Left hindlimb (tissue), 1 donor: ENCODE measurements at regions not wholly inside any gene's neighbourhood (a gene's known extent, or its start where the extent isn't known, plus 50 kb on each side); places are given as distances from the start of the nearest gene placed in this dataset.
A peak's percentile ranks its signal among the peaks of the same experiment; 100 is the strongest.

ENCODE experiments used
- DNase-seq: peaks from one replicate; pipeline ENCODE4 v3.0.0-alpha.2; 2018

DNA sequence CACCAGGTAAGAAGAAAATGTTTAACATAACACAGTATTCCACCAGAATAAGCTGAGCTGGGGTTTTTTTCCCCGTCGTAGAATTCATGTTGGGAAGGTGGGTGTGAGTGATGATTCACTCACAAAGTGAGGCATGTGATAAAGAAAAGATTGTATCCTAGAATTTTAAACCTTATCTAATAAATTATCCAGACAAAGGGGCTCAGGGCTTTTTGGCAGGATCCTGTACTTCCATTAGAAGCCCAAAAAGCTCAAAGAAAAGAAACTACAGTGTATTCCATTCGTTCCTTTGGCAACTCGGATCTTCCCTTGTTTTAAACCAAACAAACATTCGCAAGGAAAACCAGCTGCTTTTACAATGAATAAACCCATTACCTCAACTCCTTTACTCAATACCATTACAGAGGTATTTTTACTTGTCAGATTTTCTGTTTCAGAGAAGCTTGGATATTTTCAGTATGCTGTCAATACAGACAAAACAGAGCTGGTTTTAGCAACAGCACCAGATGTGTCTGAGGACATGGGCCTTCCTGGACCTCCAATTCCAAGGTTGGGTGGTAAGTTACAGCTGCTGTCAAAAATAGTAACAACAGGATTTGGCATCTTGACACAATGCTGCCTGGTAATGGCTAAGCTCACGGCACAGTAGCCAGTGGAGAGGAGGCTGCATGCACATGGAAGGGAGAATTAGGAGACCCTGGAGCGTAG lies 159.9 kb upstream of the RUNX1 start:
- no peak for DNase-seq

DNA sequence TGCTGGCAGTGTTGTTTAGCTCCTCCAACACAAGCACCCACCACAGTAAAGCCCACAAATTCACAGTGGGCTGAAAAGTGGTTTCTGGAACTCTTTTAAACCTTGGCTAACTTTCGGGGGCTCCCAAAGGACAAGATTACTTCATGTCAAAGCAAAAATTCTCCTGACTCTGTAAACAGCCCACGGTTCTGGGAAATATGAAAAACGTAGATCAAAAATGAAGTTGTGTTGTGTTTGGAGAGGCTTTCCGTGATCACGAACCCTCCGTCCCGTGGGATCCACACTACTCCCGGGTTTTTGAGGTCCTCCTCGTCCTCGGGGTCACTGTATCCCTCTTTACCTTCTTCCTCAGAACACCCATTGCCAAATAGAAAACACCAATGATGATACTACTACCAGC lies 159.0 kb upstream of the RUNX1 start:
- no peak for DNase-seq

DNA sequence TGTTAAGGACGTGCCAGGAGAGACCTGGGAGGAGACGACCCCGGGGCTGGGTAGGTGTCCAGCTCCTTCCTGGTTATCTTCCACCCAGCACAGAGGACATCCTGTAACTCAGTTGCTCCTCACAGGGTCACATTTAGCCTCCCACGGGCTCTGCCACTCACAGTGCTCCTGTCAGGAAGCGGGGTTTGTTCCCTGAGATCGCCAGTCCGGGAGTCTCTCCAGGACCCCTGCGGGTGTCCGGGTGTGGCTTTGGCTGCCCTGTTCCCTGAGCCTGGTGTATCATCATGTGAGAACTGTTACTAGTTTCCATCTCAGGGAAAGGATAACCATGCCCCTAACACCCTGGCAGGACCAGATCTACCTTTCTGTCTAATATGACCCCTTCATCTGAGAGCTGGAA lies 158.2 kb upstream of the RUNX1 start:
- no peak for DNase-seq

DNA sequence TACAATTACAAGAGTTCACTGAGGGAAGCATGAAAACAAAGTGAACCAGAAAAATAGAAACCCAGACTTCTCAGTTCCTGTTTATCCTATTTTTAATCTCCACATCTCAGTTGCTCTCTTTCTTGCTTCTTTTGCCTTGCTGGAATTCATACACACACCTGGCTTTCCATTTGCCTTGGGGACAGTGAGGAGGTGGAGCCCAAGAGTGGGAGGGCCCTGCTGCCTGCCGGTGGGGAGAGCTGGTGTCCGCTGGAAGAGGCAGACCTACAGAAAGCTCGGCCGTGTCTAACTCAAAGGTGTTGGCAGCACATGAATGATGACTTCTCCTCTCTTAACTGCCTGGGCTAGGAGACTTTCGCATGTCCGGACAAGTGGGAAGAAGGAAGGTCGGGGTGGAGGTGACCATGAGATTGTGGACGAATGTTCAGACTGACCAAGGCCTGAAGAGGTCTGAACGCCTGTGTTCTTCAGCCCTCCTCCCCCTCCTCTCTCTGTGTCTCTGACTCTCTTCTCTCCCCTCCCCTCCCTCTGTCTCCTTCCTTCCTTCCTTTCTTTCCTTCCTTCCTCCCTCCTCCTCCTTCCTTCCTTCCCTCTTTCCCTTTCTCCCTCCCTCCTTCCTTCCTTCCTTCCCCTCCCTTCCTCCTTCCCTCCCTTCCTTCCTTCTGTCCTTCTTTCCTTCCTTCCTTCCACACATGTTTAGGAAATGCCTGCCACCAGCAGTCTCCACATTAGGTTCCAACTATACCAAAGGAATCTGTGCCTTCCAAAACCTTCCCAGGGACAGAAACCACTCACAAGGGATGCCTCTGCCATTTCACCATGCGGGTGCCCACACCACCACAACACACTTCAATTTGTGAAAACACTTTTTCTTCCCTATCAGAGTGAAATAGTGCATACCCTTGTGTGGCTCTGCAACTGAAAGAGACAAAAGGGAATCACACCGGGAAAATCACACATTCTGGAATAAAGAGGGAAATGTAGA lies 157.3 kb upstream of the RUNX1 start:
- DNase-seq: peak; percentile 59

DNA sequence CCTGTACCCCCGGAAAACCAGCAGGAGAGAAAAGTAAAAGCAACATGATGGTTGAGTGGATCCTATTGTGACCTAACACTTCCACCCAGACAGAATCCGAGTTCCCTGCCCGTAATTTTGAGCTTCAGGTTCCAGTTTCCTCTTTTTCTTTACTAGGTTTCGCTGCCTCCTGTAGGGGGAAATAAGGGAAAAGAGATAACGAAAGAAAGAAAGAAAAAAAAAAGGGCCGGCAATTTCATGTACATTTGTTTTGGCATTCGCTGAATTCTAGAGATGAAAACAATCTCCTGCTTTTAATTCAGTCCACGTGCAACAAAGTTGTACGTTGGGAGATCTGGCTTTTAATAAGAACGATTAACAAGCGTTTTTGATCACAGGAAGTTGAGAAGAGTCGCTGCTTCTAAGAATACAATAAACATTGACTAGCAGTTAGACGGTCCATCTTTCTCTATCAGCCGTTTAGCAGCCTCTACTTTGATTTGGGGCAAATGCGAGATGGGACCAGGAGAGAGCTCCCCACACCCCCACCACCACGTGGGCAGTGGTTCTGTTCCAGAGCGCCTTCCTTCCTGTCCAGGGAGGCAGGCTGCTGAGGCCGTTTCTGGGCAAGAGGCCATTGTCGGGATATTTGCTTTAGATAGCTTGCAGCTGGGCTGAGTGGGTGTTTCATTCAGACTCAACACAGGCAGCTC lies 155.9 kb upstream of the RUNX1 start:
- peak; percentile 89 for DNase-seq

DNA sequence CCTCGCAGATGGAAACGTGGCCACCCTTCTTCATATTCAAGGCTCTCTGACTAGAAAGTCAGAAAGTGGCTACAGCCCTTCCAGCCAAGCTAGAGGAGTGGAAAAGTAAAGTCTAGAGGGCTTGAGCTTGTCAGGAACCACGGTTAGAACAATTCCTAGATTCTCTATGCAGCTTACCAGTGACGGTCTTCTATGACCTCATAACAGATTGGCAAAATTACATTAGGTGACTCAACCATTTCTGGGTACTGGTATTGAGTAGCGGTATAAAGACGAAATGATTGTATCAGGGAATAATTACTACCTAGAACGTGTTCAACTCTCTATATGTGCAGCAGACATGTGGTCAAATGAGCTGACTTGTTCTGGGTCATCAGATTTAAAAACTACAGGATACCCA lies 155.0 kb upstream of the RUNX1 start:
- no peak for DNase-seq

DNA sequence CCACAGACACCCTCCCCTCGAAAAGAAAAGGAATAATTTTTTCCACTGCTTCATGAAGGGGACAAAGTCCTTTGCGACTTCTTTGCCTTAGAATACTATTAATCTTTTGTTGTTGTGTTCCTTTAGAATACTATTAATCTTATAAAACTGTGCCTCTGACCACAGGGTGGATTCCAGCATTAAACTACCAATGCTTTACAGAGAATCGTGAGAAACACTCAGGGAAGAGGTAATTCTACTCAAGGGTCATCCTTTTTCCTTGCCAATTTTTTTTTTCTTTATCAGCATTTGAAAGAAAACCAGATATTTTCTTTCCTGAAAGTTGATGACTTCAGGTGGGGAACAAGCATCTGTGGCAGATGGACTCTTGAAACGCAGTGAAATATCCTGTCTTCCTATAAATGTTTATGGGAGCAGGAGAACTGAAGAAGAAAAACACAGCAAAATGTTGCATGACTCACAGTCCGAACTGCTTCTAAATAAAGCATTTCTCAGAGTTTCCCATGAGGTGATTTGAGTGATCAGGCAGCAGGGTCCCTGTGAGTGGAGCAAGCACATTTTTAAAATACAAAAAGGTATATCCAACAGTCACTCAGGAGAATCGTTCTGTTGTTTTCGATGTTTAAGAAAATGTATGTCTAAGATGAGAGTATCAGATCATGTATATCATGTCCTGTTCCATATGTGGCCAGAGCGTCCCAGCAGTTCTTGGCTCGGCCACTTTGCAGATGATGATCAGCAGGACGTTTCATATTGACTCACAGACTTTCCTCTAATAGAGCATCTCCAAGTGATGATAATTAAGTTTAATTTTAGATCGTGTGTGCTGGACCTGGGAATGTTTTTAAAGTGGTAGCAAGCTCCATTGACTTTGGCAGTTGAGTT lies 154.2 kb upstream of the RUNX1 start:
- DNase-seq: no peak

DNA sequence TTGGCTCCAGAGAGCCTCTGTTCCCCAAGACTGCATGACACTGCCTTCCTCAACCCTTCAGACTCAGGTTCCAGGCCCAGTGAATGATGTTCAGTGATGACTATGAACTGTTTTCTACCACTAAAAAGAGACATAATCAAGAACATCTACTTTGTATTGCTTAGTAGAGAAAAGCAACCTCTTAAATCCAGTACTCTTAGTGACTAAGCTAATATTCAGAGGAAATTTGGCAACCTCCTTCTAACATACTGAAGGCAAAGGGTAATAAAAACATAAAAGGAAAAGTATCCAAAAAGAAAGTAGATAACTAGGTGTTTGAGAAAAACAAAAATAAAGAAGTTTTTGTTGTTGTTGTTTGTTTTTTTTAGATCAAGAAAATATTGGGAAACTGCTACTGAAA lies 153.3 kb upstream of the RUNX1 start:
- no peak for DNase-seq

DNA sequence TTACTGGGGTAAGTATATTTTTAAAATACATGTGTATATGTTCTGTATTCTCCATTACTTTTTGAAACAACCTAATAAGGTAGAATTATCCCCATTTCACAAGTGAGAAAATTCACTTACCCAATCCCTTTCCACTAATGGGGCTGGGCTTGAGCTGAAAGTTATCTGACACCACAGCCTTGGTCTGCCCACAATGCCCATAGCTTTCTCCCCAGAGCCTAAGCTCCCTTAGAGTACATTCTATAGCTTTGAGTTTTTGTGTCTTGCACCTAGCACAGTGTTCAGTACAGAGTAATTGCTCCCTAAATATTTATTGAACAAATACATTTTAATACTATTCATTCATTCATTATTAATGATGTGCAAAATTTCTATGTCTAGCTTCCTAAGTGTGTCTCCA lies 152.7 kb upstream of the RUNX1 start:
- DNase-seq: no peak

DNA sequence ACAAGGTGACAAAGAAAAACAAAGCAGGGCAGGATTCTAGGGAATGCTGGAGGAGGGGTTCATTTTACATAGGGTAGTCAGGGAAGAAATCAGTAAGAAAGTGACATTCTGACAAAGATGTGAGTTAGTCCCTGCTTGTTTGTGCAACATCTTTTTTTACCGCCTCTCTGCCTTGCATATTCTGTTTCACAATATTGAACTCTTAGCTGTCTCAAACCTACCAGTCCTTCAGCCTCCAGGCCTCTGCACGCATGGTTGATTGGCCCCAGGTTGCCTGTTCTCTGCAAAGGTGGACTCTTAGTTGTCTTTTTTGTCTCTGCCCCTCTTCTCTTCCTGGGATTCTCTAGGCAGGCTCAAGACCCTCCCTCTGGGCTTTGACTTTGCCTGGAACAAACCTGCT lies 152.2 kb upstream of the RUNX1 start:
- no peak for DNase-seq

DNA sequence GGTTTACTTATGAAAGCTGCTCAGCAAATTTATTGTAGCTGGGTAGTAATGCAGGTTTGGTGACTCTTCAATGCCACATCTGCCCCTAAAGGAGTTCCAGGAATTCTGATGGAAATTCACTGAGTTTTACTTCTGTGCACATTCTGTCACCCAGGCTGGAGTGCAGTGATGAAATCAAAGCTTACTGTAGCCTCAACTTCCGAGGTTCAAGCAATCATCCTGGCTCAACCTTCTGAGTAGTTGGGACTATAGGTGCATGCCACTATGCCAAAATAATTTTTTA lies 150.6 kb upstream of the RUNX1 start:
- DNase-seq: no peak

DNA sequence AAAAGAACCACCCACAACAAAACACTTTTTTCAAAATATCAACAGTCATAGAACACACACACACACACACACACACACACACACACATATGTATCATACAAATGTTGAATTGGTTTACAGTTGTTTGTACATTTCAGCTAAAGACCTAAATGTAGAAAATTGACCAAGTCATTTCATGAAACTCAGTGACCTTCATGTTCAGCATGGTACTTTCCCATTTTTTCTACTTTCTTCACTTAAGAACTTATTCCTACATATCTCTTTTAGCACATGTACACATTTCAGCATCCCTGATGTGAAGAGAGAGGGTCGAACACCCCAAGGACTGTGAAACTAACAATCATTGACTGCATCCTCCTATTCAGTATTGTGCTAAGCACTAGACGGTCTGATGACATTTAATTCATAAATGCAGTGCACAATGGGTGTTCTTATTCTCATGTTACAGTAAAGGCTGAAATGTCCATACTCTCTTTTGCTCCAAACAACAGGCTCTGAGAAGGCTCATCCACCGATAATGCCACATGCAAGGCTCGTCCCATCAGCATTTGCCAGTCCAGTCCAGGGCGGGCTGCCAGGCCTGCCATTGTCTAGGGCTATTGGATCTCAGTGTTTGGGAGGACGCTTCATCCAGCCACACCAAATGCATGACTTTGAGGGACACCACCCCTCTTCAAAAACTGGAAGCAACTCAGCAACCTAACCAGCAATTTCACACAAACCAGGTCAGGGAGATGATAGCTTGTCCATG lies 150.1 kb upstream of the RUNX1 start:
- no peak for DNase-seq

DNA sequence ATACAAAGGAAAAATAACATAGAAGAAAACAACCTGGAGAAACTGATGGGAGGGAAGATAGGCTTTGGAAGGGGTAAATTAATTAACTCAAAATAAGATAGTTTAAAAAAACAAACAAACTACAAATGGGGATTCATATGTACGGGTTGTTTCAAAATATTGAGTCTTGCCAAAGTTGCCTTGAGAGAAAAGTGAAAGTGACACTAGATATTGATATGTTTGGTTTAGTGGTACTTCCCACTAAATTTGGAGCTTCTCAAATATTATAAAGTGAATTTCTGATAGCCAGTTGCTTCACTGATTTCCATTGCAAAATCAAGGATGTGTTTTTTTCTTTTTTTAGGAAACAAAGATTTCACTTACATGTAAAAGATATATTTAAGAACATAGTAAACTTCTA lies 149.5 kb upstream of the RUNX1 start:
- no peak for DNase-seq

DNA sequence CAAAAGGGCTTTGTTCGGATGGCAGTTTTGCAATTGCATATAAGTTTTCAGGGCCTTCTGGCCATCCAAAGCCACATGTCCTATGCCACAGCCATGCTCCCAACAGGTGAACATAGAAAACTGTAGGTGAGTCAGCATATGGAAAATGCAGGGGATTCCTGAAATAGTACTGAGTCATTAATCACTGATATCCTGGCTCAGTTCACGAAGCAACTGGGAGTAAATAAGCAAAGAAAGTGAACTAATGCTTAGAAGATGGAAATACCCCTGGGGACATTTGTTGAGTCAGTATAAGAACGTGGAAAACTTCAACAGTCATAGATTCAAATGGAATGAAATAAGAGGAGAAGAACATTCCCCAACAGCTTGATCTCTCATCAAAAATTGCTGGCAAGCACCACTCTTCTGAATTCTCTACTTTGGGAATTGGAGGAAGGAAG lies 148.9 kb upstream of the RUNX1 start:
- no peak for DNase-seq

DNA sequence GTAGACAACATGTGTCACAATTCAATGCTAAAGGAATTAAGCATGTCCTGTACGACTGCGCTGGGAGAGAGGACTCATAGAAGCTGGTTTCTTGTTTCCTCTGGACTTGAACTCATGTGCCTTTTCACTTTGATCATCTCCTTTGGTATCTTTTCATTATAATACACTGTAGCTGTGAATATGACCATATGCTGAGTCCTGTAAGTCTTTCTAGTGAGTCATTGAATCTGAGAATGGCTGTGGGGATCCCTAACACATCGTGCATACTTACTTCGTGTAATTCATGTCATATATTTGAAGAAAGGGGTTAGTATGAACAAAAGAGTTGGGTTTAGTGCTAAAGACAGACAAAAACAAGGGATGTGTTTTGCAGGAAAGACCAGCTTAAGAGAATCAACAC lies 148.1 kb upstream of the RUNX1 start:
- no peak for DNase-seq

DNA sequence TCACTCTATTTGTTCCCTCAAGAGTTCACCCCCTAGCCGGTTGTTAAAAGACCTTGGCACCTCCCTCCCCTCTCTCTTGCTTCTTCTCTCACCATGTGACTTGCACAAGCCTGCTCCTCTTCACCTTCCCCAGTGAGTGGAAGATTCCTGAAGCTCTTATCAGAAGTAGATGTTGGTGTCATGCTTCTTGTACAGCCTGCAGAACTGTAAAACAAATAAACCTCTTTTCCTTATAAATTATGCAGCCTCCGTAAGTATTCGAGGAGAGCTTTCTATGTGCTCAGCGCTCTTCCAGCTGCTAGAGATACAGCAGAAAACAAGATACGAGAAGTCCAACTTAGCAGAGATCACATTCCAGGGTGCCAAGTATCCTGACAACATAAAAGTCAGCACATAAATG lies 147.0 kb upstream of the RUNX1 start:
- no peak for DNase-seq

DNA sequence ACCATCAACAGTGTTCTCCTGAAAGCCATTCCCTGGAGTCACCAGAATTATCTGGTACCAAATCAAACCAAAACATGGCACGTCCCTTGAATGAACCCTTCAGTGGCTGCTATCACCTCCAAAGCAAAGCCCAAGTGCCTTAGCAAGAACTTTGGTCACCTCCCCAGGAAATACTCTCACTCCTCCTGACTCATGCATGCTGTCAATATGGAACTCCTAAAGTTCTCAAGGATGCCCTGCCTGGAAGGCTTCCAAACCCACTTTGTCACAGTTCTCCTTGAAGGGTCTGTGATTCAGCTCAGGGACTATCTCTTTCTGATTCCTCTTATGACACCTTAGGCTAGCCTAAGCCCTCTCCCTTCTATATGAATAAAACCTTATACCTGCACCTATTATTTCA lies 146.1 kb upstream of the RUNX1 start:
- no peak for DNase-seq

DNA sequence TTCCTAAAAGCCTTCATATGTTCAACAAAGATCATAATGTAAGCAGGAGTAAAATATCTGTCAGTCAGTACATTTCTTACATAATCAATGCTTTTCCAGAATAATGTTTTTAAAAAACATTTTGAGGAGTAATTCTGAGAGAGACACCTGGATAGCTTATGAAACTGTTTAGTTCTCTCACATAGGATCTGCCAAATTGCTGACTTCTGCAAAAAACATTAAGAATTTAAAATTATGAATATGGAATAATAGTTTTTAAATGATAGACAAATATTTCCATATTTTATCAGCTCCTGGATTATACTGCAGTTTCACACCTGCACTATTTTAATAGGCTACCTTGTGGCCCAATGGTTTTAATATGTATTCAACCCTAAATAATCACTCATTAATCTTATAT lies 142.7 kb upstream of the RUNX1 start:
- DNase-seq: no peak

DNA sequence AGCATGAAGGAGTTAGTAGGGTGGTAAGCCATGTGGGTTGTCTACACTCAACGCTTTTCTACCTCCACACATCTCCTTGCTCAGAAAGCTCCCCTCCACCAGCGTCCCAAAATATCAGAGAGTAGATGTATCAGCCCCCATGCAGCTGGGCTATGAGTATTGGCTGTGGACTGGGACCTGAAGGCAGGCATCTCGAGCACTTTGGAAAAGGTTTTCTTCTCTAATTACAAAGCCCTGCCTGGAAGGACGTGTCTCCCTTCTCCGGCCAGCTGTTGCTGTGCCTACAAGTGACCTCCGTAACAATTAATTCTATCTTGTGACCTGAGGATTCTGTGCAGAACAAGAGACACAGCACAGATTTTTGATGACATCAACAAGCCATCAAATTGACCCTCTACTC lies 142.0 kb upstream of the RUNX1 start:
- DNase-seq: no peak

DNA sequence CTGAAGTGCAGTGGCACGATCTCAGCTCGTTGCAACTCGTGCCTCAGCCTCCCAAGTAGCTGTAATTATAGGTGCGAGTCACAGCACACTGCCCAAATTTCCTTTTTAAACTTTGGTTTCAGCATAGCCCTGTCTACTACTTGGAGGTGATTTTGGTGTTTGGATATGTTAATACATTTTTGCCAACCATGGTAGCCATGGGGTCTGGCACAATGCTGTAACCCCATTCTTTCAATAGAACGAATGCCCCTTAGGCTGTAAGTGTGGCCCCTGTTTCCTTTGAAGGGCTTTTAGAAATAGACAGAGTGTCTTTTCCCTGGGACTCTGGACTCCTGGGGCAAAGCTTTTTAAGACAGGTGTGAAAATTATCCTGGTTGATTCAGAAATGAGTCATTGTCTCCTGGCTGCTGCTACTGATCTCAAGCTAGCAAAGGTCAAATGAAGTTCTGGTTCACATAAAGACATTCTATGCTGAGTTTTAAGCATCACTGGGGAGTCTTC lies 141.1 kb upstream of the RUNX1 start:
- DNase-seq: no peak

DNA sequence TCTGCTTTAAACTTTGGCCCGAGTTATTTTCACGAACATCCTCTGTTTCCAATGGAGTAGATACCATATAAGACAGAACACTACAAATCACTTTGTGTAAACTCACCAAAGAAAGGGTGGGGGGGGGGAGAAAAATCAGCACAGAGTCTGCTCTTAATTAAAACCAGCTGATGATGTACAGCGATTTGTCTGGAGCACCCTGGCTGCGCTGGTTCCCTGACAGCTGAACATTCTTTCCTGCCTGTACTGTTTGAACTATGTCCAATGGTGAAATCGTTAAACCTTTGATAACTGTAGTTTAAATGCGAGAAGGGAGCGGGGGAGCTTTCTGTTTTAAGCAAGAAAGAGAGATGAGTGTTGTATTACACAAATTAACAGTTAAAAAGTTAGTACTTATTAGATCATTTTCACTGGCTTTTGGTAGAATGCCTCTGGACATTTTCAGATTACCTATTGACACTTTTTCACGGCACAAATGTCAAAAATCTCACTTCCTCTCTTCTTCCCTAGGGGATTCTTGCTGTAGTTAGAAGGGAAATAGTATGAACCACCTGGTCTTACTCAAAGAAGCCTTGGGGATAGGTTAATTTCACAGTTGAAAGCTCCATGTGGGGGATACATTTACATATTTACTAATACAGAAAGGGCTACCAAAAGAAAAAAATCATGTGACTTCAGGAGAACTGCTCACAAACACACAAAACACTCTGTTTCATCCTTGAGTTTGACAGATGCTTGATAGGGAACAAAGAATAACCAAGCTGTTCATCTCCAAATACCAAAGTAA lies 140.2 kb upstream of the RUNX1 start:
- DNase-seq: peak; percentile 52
